OCI-LY7 (cell line): ENCODE measurements at regions not wholly inside any gene's neighbourhood (a gene's known extent, or its start where the extent isn't known, plus 50 kb on each side); places are given as distances from the start of the nearest gene placed in this dataset.

Source experiments
- CTCF ChIP-seq: fragments of 200-600 bp; sonication (generic); conservative IDR thresholded peaks from 2 replicates; pipeline ENCODE4 v1.5.1; 2014; ENCODE audit warnings: mild to moderate bottlenecking, antibody characterized with exemption, low read length, moderate library complexity, mixed read lengths
- EZH2phosphoT487 ChIP-seq: fragments of 200-600 bp; sonication (generic); IDR thresholded peaks from 2 replicates; pipeline ENCODE4 v1.6.1; 2018; ENCODE audit warnings: low read depth, borderline replicate concordance, mild to moderate bottlenecking, mixed run types, antibody characterized with exemption, low read length, moderate library complexity, mixed read lengths

GRCh38 chr3:34742151-34742550 is 897.2 kb upstream of the ARPP21 start:
- TF ChIP-seq CTCF (no peak), EZH2phosphoT487 (no peak)
